NCI-H146 (cell line): ENCODE measurements at regions not wholly inside any gene's neighbourhood (a gene's known extent, or its start where the extent isn't known, plus 50 kb on each side); places are given as distances from the start of the nearest gene placed in this dataset.
"Not testable (repeated sequence)": the region's sequence is repeated elsewhere in the genome, so short reads cannot be mapped to it uniquely, and the experiment has no call there.

ENCODE experiments used
- DNase-seq: peaks from one replicate; lab custom pipeline; 2025; lab: John Stamatoyannopoulos, UW

DNA sequence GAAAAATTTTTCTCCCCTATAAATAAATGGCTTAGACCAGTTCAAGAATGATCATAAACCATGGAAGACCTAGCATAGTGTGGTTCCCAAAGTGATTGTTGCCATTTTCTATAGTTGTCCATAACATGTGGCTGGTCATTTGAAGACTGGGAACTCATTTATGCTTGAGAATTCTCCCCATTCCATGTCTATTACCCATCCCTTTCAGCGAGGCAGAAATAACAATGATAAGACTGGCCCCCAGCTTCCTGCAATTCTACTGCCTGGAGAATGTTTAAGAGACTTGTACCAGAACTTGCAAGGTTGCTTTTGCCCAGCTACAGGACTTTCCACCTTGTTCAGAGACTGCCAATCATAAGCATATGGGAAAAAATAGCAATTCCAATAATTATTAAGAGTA is 146.5 kb upstream of the CDH11 start:
- DNase-seq: no peak

DNA sequence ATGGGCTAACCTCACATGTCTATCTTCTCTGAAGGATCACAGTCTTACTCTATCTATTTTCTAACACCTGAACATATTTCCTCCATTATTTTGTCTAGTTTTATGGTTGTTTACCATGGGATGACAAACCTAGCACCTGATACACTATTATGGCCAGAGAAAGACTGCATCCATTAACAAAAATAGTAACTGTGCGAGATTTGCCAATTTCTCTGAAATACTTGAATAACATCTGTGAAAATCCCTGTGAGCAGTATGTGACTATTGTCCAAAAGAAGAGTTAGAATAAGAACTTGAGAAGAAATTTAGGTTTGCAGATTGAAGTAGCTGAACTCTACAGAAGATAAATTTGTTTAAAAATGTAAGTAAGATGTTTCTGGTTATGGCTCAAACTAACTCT is 142.0 kb upstream of the CDH11 start:
- no peak for DNase-seq

DNA sequence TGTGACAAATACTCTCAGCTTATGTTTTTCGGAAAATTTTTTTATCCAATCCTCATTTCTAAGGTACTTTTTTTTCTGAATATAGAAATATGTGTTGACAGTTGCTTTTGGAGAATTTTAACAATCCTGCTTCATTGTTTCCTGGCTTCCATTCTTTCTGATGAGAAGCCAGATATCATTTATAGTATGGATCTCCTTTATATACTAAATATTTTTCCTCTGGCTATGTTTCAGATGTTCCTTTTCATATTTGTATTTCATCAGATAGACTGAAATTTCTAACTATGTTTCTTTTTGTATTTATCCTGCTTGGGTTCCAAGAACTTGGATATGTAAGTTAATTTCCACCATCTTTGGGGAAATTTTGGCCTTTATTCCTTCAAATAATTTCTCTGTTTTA is 138.9 kb upstream of the CDH11 start:
- DNase-seq: no peak

DNA sequence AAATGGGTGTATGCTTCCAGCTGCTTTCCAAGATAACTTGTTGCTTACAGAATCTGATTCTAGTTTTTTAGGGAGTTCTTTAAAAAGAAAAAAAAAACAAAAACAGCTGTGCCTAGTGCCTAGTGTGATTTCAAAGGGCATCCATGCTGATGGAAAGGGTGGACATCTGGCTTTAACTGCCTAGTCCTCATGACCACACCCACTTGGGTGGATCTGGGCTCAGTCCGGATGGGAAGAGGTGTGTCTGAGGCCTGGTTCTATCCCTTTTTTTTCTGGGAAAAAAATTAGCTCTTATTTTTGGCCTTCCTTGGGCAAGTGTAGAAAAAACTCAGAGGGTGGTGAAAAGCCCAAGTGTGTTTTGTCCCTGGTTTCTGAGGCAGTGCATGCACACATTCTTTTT is 132.3 kb upstream of the CDH11 start:
- DNase-seq: no peak

GRCh38 chr16:65249768-65250167 is 127.9 kb upstream of the CDH11 start:
- DNase-seq: no peak

DNA sequence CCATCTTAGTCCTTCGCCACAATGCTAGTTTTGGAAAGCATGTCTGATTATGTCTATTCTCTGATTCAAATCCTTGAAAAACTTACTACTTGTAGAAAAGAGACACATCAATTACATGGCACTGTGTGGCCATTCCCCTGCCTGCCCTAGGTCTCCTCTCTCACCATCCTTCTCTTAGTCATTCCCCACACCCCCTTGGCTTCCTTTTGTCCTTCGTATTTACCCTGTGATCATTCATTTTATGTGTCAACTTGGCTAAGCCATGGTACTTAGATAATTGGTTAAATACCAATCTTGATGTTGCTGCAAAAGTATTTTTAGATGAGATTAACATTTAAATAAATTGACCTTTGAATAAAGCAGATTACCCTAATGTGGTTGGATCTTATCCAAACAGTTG is 122.9 kb upstream of the CDH11 start:
- DNase-seq: no peak

DNA sequence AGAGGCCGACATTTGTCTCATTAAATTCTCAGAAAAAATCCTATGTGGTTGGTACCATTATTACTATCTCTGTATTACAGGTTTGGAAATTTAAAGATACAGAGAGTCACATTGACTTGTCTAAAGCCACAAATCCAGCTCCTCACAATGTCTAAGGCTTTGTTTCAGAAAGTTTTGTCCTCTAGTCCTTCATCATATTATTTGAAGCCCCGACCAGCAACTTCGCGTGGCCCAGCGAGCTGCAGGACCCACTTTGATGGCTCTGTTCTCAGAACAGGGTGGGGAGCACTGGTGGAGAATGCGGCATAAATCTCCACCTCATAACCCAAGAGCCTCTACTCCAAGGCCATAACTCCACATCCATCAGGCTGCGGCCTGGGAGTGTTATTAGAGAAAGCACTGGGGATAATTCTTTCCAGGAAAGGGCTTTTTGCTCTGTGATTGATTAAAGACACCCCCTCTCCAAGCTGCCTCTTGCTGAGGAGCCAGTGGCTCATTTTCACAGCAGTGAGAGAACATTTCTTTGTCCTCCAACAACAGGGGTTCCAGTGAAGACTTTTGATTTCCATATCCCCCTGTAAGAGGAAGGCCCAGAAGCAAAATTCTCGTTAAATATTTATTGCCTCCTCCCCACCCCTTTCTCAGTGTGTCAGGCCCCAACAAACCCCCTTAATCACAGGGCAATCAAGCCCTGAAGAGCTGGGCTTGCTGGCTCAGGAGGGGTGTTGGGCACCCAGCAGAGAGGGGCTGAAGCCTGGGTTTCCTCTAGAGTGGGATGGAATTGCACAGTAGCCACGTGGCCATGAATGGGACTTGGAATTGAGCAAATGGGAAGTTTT is 113.7 kb upstream of the CDH11 start:
- DNase-seq: no peak

- not testable (repeated sequence) for DNase-seq
These were observed 113.0 kb upstream of the CDH11 start for GRCh38 chr16:65234721-65235320.

DNA sequence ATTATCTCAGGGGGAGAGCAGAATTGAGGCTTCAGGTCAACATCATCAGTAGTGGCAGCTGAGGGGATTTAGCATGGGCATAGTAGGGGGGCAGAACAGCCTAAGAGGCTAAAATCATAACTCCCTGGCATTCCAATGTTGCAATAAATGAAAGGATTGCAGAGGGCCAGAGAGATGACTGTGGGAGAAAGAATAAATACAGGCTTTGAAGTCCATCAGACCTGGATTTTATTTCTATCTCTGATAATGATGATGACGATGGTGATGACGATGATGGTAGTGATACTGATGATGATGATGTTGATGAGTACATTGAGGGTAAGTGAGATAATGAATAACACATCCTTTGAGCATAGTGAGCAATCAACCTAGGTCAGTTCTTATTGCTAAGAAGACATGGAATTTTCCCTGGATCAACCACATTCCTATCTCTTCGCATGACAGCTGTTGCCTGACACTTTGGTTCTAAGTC is 107.4 kb upstream of the CDH11 start:
- DNase-seq: no peak

DNA sequence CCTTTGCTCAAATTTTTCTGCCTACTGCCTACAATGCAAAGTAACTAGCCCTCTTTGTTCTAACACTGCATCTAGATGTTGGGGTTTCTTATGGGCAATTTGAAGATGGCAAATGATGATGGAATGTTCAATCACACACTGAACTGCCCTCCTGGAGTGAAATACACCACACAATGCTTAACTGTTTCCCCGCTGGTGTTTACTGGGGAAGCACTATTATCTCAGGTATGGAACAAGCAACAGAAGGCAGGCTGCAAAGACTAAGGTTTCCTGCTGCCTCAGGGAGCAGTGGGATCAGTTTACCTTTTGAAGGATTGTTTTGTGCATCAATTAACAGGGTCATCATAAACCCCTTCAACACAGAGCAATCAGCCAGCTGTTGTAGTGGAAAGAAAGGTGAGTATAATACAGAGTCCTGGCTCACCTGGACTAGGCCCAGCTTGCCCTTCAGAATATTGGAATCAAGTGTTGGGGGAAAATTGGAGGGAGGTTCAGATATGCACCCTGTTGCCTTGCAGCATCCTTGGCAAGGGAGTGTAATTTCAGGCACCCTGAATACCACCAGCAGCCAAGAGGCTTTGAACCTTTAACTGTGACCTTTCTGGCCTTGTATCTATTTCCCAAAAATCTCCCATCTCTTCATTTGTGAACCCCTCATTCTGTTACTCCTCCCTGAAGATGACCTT is 105.4 kb upstream of the CDH11 start:
- DNase-seq: no peak

DNA sequence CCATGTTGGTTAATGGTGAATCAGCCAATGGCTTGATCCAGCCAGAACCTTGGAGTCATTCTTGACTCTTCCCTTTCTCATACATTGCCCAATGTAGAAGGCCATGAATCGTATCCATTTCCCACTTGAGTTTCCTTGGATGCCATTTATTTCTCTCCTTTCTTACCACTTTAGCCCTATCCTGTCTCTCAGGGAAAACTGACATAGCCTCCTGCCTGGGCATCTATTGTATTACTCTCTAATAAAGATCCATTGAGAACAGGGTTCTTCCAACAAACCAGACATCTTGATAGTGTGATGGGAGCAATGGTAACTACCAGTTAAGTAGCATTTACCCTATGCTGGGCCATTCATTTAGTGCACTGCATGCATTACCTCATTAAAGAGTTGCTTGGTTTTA is 104.2 kb upstream of the CDH11 start:
- no peak for DNase-seq

GRCh38 chr16:65225488-65225887 is 103.6 kb upstream of the CDH11 start:
- DNase-seq: no peak

- no peak for DNase-seq
These were observed 103.1 kb upstream of the CDH11 start for GRCh38 chr16:65224994-65225393.

GRCh38 chr16:65224471-65224870 is 102.6 kb upstream of the CDH11 start:
- no peak for DNase-seq

DNA sequence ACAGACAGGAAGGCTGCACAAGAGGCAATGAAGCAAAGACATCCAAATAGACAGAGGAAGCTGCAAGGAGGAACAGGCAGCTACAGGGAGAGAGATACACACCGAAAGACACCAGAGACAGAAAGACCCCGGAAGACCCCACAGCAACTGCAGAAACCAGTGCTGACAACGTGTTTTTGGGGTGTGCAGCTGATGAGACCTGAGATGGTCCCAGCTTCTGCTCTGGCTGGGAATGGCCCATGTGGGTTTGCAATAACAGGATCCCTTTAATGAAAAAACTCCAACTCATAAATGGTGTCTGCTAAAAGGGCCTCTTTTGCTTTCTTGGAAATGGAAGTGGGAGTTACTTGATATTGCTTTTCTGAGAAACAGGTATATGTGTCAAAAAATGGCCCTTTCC is 101.5 kb upstream of the CDH11 start:
- DNase-seq: no peak

DNA sequence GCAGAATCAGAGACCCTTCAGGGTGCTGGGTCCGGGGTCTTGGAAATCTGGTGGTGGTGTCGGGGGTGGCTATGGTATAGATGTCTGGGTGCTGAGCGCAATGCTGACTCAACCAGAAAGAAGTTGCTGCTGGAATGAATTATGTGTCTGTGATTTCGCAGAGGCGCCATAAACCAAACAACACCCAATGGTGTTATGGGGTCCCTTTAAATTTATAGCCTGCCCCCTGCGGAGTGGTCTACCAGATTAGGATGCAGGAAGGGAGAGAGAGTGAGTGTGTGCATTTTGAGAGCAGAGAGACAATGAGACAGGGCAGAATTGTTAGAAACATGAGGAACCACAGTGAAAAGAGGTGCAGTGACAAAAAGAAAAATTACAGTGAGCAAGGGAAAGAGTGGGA is 100.7 kb upstream of the CDH11 start:
- no peak for DNase-seq

GRCh38 chr16:65222049-65222448 is 100.2 kb upstream of the CDH11 start:
- no peak for DNase-seq

- DNase-seq: no peak
These were observed 97.9 kb upstream of the CDH11 start for GRCh38 chr16:65219786-65220185.

GRCh38 chr16:65218348-65218747 is 96.5 kb upstream of the CDH11 start:
- no peak for DNase-seq

DNA sequence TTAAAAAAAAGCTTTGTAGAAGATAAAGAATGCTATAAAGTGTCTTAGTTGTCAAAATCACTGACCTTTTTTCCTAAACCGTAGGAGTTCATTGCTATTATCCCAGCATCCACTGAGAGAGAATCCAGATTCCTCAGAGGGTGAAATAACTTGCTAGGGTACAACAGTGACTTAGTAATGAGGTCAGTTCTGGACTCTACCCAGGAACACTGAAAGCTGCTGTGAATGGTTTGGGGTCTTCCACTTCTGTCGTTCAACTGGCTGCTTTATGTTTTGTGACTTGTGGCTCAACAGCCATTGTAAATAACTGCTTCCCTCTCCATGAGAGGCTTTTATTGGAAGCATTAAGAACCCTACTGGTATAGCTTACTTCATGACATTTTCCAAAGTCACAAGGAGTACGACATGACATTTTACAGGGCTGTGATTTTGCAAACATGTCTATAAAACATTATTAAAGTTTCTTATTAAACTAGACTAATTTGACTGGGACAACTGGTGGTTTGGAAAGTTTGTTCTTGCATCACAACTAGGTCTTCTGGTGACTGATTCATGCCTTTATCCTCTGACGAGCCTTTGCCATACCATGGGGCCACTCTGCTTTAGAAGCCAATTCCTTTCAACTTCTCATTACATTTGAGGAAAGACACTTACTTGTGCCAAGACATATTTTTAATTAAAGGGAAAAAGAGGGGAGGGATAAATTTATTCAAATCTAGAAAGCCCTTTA is 92.2 kb upstream of the CDH11 start:
- DNase-seq: no peak

- no peak for DNase-seq
These were observed 90.9 kb upstream of the CDH11 start for GRCh38 chr16:65212791-65213190.

DNA sequence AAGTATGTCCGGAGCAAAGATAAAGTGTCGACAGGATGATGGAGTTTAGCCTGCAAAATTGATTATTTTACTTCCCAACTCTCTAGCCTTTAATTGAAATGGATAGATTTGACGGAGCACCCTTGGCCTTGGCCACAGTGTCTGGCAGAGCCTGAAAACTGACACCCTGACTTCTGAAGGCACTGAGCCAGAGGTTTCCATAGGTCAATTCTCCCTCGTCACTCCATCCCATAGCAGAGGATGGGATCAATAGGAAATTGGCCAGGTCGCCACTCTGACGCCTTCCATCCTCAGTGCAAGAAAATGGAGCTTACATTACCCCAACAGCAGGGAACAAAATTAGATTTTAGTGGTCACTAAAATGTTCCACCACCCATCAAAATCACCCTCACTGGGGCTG is 90.4 kb upstream of the CDH11 start:
- DNase-seq: no peak
